GM12864 (cell line): ENCODE measurements at regions not wholly inside any gene's neighbourhood (a gene's known extent, or its start where the extent isn't known, plus 50 kb on each side); places are given as distances from the start of the nearest gene placed in this dataset.

Source experiments
- DNase-seq: peaks from one replicate; pipeline ENCODE4 v3.0.0-alpha.2; 2011; ENCODE audit warnings: low read depth
- H3K4me3 ChIP-seq: 2 replicates; pipeline ENCODE4 v1.5.1; 2011; ENCODE audit warnings: mild to moderate bottlenecking, low read depth, low read length, control low read depth
- TF ChIP-seq, protein P1 (sequence below): IDR thresholded peaks from 2 replicates; pipeline ENCODE4 v1.5.1; 2011; ENCODE audit warnings: low read depth, mild to moderate bottlenecking, moderate library complexity, low read length, control low read depth, inconsistent platforms; ENCODE audit errors: missing control alignments

DNA sequence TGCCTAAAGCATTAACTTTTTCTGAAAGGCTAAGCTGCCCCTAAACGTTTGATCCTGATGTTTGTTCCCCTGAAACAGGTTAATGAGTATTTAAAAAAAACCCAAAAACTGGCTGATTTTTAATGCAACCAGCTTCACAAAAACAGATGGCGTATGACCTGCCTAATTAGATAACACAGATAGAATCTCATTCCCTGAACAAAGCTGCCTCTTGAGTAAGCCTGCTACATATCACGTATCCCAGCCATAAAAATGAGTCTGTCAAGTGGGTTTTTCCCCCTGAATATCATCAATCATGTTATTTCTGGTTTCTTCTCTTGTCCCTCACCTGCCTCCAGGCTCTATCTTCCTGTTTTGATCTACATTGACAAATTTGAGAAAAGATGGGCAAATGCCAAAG, 154.2 kb upstream of the FAM9B start:
- DNase-seq: no peak
- no peak overlapping the region for H3K4me3 ChIP-seq
- TF ChIP-seq, protein P1, sequence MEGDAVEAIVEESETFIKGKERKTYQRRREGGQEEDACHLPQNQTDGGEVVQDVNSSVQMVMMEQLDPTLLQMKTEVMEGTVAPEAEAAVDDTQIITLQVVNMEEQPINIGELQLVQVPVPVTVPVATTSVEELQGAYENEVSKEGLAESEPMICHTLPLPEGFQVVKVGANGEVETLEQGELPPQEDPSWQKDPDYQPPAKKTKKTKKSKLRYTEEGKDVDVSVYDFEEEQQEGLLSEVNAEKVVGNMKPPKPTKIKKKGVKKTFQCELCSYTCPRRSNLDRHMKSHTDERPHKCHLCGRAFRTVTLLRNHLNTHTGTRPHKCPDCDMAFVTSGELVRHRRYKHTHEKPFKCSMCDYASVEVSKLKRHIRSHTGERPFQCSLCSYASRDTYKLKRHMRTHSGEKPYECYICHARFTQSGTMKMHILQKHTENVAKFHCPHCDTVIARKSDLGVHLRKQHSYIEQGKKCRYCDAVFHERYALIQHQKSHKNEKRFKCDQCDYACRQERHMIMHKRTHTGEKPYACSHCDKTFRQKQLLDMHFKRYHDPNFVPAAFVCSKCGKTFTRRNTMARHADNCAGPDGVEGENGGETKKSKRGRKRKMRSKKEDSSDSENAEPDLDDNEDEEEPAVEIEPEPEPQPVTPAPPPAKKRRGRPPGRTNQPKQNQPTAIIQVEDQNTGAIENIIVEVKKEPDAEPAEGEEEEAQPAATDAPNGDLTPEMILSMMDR: no peak

DNA sequence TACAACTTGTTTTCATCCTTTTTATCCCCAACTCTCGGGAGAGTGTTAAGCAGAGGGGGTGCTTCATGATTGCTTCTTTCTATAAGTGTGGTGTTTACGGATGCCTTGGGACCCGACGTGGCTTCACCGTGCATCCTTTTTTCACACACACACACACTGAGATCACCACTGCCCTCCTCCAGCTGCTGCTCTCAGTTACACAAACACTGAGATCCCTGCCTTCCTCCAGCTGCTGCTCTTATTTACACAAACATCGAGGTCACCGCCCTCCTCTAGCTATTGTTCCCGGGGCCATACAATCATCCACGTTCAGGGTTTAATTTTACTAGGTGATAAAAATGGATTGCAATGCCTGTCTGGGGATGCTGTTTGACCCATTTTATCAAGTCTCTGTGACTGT, 155.4 kb upstream of the FAM9B start:
- no peak for DNase-seq
- no peak overlapping the region for H3K4me3 ChIP-seq
- TF ChIP-seq, protein P1: no peak

DNA sequence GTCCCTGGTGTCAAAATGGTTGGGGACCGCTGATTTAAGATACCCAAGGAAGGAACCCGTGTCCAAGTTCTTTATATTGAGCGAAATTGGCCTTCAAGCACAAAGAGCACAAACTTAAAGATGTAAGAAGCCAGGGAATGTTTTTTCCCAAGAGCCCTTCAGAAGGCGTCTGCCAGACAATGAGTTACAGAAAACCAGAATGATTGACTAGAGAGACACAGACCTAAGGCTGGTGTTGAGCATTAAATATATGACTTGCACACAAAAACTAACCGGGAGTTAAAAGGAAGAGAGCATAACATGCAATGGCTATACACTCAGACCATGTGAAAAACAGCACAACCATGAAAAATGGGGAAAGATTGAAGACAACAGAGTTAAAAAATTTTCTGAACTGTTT, 157.5 kb upstream of the FAM9B start:
- TF ChIP-seq, protein P1: no peak
- no peak for DNase-seq
- H3K4me3 ChIP-seq: no peak overlapping the region

DNA sequence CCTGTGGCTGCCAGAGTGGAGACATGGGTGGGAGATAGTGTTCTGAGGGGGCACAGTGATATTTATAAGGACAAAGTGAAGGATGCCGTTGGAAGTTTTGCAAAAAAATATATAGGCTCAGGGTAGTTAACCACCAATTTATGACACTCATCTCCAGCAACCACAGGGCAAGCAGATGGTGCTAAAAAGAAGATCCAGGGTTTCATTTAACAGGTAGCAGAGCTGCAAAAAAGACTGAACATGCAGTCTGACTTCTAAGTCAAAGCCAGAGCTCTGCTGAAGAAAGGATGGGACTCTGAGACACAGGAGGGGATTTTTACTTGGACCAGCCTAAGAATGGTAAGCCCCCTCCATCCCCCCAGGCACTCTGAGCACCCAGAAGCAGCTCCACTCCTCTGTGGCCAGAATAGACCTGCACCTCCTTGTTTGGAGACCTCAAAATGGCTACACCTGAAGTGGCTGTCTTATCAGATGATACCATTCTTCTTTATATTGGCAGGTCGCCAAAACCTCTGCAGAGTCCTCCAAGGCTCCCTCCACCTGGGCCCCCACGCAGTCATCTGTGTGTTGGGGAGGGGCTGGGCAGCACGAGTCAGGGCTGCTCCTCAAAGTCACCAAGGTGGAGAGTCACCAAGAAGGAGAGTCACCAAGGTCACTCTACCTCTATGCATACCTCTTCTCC, 161.4 kb upstream of the FAM9B start:
- no peak overlapping the region for H3K4me3 ChIP-seq
- TF ChIP-seq, protein P1: no peak

DNA sequence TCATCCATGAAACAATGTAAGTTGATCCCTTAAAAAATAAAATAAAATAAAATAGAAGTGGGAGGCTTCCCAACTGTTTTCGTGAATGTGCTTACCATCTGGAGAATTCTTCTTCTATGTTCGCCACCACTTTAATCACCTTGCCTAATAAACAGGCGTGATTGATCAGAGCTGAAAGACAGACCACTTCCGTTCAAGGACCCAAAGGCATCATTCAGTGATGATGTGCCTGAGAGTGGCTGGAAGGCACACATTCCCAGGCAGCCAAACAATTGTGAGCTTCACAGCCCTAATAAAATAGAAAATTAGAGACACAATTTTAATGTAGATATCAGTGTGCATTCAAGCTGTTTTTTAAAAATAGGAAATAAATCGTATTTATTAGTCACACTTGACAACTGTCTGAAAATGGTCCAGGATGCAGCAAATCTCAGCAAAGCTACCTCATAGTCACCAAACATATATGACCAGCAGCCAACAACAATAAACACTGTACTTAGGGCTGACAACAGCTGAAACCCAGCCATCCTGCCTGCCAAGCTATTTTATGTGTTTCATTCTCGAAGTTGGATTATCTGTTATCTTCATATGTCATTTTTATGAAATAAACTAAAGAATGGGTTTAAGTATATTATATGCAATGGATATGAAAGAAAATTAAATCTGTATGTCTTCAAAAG, 163.2 kb upstream of the FAM9B start:
- TF ChIP-seq, protein P1: no peak
- no peak for DNase-seq
- no peak overlapping the region for H3K4me3 ChIP-seq

More for the DNA sequence above, 161.4 kb upstream of the FAM9B start:
- DNase-seq: no peak

DNA sequence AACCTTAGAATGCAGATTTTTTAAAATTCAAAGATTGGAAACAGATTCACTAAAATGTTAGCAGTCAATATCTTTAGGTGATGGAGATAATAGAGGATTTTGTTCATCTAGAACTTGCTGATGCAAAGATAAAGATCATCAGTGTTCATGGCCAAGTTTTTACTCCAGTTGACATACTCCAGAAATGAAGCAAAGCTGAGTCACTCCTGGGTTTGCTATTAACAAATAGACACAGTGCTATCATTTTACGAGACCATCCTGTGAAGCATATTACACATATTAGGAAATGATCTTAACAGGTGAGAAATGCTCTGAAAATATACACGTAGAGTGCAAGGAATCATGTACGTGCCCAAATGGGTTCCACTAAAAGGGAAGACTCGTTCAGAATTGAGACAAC, 170.6 kb upstream of the FAM9B start:
- no peak for DNase-seq
- no peak overlapping the region for H3K4me3 ChIP-seq
- TF ChIP-seq, protein P1: no peak

DNA sequence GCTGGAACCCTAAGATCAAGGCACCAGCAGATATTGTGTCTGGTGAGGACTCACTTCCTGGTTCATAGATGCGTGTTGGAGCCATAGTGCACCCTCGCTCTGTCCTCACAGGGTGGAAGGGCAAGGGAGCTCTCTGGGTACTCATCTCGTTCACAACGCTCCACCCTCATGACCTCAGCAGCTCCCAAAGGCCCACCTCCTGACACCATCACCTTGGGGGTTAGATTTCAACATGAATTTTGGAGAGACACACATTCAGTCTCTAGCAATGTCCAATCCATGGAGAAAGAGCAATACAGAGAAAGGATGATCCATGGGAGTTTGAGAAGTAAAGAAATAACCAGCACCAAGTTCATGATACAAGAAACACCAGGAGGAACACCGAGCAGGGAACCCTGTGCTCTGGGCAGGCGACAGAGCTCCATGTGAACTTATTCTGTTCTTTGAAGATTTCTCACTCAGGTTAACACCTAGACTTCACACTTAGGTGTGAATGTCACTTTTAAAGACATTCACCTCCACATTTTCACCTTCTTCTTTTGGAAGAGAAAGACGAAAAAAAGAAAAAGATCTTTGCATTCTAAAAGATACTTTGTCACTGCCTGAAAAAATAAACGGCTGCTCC, 171.8 kb upstream of the FAM9B start:
- no peak overlapping the region for H3K4me3 ChIP-seq
- TF ChIP-seq, protein P1: no peak
- DNase-seq: no peak
